Pancreas (tissue), 10 donors: ENCODE measurements at regions not wholly inside any gene's neighbourhood (a gene's known extent, or its start where the extent isn't known, plus 50 kb on each side); places are given as distances from the start of the nearest gene placed in this dataset.

Experiments used
- ATAC-seq, 4 donors: fragments of 200-7000 bp; cut with Tn5 transposase; one replicate each; pipeline versions ENCODE4 v1.8.0 to v1.9.1; 2020; ENCODE audit warnings: mild to moderate bottlenecking in 4 of 4, moderate library complexity in 4 of 4
- DNase-seq, 6 donors: peaks; one replicate each; pipeline ENCODE4 v3.0.0-alpha.2; 2020
- FAIRE-seq: peaks from 2 replicates; lab custom pipeline; 2012; peaks lifted over from hg19 to GRCh38; lab: Jason Lieb, UNC
- H3K27ac ChIP-seq, 4 donors: fragments of 200-600 bp; sonication (generic); 1 replicate in 3 of 4; 2 replicates in 1 of 4; pipeline versions ENCODE4 v1.5.0 to v1.8.0; 2020
- H3K27me3 ChIP-seq, 4 donors: fragments of 200-600 bp; one replicate each; pipeline ENCODE4 v1.8.0; 2021
- H3K36me3 ChIP-seq, 3 donors: fragments of 200-600 bp; sonication (generic) in 1 of 3; one replicate each; pipeline versions ENCODE4 v1.5.0 to v1.8.0; 2020 to 2021
- H3K4me1 ChIP-seq, 3 donors: fragments of 200-600 bp; one replicate each; pipeline ENCODE4 v1.8.0; 2021
- H3K4me3 ChIP-seq, 4 donors: fragments of 200-600 bp; sonication (generic) in 2 of 4; one replicate each; pipeline versions ENCODE4 v1.5.0 to v1.8.0; 2020 to 2021
- H3K9me3 ChIP-seq, 4 donors: fragments of 200-600 bp; one replicate each; pipeline ENCODE4 v1.8.0; 2021
- WGBS, 2 donors: extraction: QIAGEN DNeasy Blood & Tissue Kit; methylation state at CpG; one replicate each; pipeline ENCODE4 v1.1.7; 2013; 5-methylcytosine and 5-hydroxymethylcytosine counted together
- intact Hi-C, 3 donors: fragments of 100-400 bp; cut with DNase I; formaldehyde crosslinking; loops; one replicate each; pipeline versions ENCODE4 v1.11.1 to v1.14.2; 2022
- TF ChIP-seq, protein P1 (sequence below), 4 donors: fragments of 200-600 bp; sonication (generic) in 3 of 4; IDR thresholded peaks; one replicate each; pipeline versions ENCODE4 v1.5.0 to v1.8.0; 2021; ENCODE audit warnings: antibody characterized with exemption in 4 of 4
- donor health status: healthy with polysubstance abuse.
- donor health status: DM: no; HTN: no; CAD: no; lungs with moderate emphysema.
- donor health status: DM: no; HTN: no; CAD: no.
- donor health status: control.
- donor health status: control.
- donor health status: Bipolar disorder and iron deficiency.
- donor health status: DM: yes; HTN: yes; CAD: no.
- donor health status: DM: no; HTN: no; CAD: no.
- donor health status: DM: no; HTN: no; CAD: no.
- donor health status: DM: yes; HTN: yes; CAD: no.

- Histone ChIP-seq H3K4me1 (no peaks in the 10 kb centered on the region), H3K4me3 (no peak overlapping the region), H3K36me3 (no peaks in the 10 kb centered on the region), H3K9me3 (no peaks in the 10 kb centered on the region), H3K27ac (no peak overlapping the region), H3K27me3 (no peaks in the 10 kb centered on the region)
- intact Hi-C loops, result no loop called here
- DNase-seq (peak in 5 of 6 donors; percentile 39 to 71 (median 59)), ATAC-seq (peak in 3 of 4 donors; percentile 65 to 72 (median 71)), FAIRE-seq (no peak)
- TF ChIP-seq, protein P1, sequence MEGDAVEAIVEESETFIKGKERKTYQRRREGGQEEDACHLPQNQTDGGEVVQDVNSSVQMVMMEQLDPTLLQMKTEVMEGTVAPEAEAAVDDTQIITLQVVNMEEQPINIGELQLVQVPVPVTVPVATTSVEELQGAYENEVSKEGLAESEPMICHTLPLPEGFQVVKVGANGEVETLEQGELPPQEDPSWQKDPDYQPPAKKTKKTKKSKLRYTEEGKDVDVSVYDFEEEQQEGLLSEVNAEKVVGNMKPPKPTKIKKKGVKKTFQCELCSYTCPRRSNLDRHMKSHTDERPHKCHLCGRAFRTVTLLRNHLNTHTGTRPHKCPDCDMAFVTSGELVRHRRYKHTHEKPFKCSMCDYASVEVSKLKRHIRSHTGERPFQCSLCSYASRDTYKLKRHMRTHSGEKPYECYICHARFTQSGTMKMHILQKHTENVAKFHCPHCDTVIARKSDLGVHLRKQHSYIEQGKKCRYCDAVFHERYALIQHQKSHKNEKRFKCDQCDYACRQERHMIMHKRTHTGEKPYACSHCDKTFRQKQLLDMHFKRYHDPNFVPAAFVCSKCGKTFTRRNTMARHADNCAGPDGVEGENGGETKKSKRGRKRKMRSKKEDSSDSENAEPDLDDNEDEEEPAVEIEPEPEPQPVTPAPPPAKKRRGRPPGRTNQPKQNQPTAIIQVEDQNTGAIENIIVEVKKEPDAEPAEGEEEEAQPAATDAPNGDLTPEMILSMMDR (IDR thresholded peaks at IDR 0.05), result no peak
- WGBS, 2 donors, result 60 to 61% methylated on average over 30 to 32 of the region's 32 CpGs
Measured at GRCh38 chr22:44363013-44363979, 50.5 kb upstream of the SHISAL1 start.

- 79 to 87% methylated on average over 8 of the region's 8 CpGs for WGBS, 2 donors
- no peaks in the 10 kb centered on the region for H3K27me3 ChIP-seq
- H3K4me3 ChIP-seq, result no peak overlapping the region
- H3K4me1 ChIP-seq, result no peaks in the 10 kb centered on the region
- TF ChIP-seq, protein P1 (IDR thresholded peaks at IDR 0.05), result no peak
- H3K27ac ChIP-seq, result no peak overlapping the region
- intact Hi-C loops, result no loop called here
- no peaks in the 10 kb centered on the region for H3K9me3 ChIP-seq
- H3K36me3 ChIP-seq, result no peaks in the 10 kb centered on the region
- no peak for FAIRE-seq
- peak in 2 of 6 donors; percentile 2 to 13 for DNase-seq
- ATAC-seq, result no peak
Measured at GRCh38 chr22:44362249-44363012, 49.7 kb upstream of the SHISAL1 start.
